ENCODE measurements at regions not wholly inside any gene's neighbourhood (a gene's known extent, or its start where the extent isn't known, plus 50 kb on each side); places are given as distances from the start of the nearest gene placed in this dataset.

GRCh38 chr13:22765547-22765946 is 415.2 kb upstream of the SGCG start:
- TF ChIP-seq POLR2AphosphoS5 (IDR thresholded peaks at IDR 0.05) (no peak), POLR2A (IDR thresholded peaks at IDR 0.05) (no peak), EP300 (IDR thresholded peaks at IDR 0.05) (no peak)
- TF ChIP-seq, protein P1, sequence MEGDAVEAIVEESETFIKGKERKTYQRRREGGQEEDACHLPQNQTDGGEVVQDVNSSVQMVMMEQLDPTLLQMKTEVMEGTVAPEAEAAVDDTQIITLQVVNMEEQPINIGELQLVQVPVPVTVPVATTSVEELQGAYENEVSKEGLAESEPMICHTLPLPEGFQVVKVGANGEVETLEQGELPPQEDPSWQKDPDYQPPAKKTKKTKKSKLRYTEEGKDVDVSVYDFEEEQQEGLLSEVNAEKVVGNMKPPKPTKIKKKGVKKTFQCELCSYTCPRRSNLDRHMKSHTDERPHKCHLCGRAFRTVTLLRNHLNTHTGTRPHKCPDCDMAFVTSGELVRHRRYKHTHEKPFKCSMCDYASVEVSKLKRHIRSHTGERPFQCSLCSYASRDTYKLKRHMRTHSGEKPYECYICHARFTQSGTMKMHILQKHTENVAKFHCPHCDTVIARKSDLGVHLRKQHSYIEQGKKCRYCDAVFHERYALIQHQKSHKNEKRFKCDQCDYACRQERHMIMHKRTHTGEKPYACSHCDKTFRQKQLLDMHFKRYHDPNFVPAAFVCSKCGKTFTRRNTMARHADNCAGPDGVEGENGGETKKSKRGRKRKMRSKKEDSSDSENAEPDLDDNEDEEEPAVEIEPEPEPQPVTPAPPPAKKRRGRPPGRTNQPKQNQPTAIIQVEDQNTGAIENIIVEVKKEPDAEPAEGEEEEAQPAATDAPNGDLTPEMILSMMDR (IDR thresholded peaks at IDR 0.05) = no peak
